Stimulated activated CD4-positive, alpha-beta T cell treated with anti-CD3 and anti-CD28 coated beads, Interleukin-15, amount 100 ng/mL, for 24 hours (primary cell): ENCODE measurements at regions not wholly inside any gene's neighbourhood (a gene's known extent, or its start where the extent isn't known, plus 50 kb on each side); places are given as distances from the start of the nearest gene placed in this dataset.

Source experiments
- DNase-seq: peaks from one replicate; pipeline ENCODE4 v3.0.0-alpha.2; 2020

GRCh38 chr1:208921259-208921658, 662.3 kb upstream of the CAMK1G start:
- no peak for DNase-seq

- no peak for DNase-seq
These were observed 660.1 kb upstream of the CAMK1G start for GRCh38 chr1:208923456-208923855.

GRCh38 chr1:208923946-208924720, 659.4 kb upstream of the CAMK1G start:
- no peak for DNase-seq

- no peak for DNase-seq
These were observed 658.6 kb upstream of the CAMK1G start for GRCh38 chr1:208924928-208925327.

GRCh38 chr1:208928349-208929010, 655.0 kb upstream of the CAMK1G start:
- DNase-seq = no peak

- DNase-seq = no peak
These were observed 653.9 kb upstream of the CAMK1G start for GRCh38 chr1:208929575-208929974.

GRCh38 chr1:208931936-208932335, 651.6 kb upstream of the CAMK1G start:
- no peak for DNase-seq

- no peak for DNase-seq
These were observed 649.5 kb upstream of the CAMK1G start for GRCh38 chr1:208933984-208934525.

GRCh38 chr1:208934933-208935332, 648.6 kb upstream of the CAMK1G start:
- DNase-seq = no peak

- DNase-seq = no peak
These were observed 647.9 kb upstream of the CAMK1G start for GRCh38 chr1:208935517-208936187.

GRCh38 chr1:208939537-208940085, 643.9 kb upstream of the CAMK1G start:
- DNase-seq = no peak

GRCh38 chr1:208942394-208943130, 641.0 kb upstream of the CAMK1G start:
- DNase-seq = no peak

GRCh38 chr1:208943291-208943690, 640.2 kb upstream of the CAMK1G start:
- DNase-seq = no peak

GRCh38 chr1:208944981-208945451, 638.5 kb upstream of the CAMK1G start:
- DNase-seq = no peak

GRCh38 chr1:208950206-208950605, 633.3 kb upstream of the CAMK1G start:
- DNase-seq = no peak

GRCh38 chr1:208951026-208951525, 632.4 kb upstream of the CAMK1G start:
- DNase-seq = no peak

GRCh38 chr1:208951908-208952307, 631.6 kb upstream of the CAMK1G start:
- DNase-seq = no peak

GRCh38 chr1:208962867-208963266, 620.6 kb upstream of the CAMK1G start:
- DNase-seq = no peak

GRCh38 chr1:208965351-208965750, 618.2 kb upstream of the CAMK1G start:
- DNase-seq = no peak

GRCh38 chr1:208967334-208967733, 616.2 kb upstream of the CAMK1G start:
- no peak for DNase-seq

GRCh38 chr1:208974717-208975116, 608.8 kb upstream of the CAMK1G start:
- DNase-seq = no peak

GRCh38 chr1:208975456-208975855, 608.1 kb upstream of the CAMK1G start:
- DNase-seq = no peak
